Epithelial cell of esophagus (primary cell): ENCODE measurements at regions not wholly inside any gene's neighbourhood (a gene's known extent, or its start where the extent isn't known, plus 50 kb on each side); places are given as distances from the start of the nearest gene placed in this dataset.

Experiments
- DNase-seq: peaks from one replicate; pipeline ENCODE4 v3.0.0; 2010; ENCODE audit warnings: low read depth
- H3K4me3 ChIP-seq: 2 replicates; pipeline ENCODE4 v1.5.1; 2011; ENCODE audit warnings: mild to moderate bottlenecking, low read length, control low read depth
- CTCF ChIP-seq: IDR thresholded peaks from 2 replicates; pipeline ENCODE4 v1.5.1; 2011; ENCODE audit warnings: low read depth, mild to moderate bottlenecking, low read length, control low read depth, inconsistent platforms; ENCODE audit not compliant: insufficient read depth; ENCODE audit errors: missing control alignments

- no peak overlapping the region for H3K4me3 ChIP-seq
- no peak for DNase-seq
- no peak for TF ChIP-seq CTCF
Observed at GRCh38 chr10:65367706-65368105, 1558.1 kb upstream of the LRRTM3 start.

DNA sequence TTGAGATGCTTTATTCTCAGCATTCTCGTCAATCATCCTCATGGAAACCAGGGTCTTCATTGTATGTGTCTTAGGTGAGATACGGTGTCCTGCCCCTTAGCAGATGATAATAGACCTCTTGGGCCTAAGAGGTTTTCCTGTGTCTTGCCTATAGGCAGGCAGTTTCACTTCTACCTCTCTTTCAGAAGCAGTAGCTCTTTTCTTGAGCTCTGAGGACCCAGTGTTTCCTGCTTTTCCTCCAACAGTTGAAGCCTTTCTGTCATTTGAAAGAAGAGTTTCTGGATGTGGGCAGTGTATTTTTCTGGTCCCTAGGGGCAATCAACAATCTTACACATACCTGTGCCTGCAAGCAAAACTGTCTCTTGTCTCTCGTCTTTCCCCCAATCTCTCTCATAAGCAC lies 1550.3 kb upstream of the LRRTM3 start:
- no peak for TF ChIP-seq CTCF
- H3K4me3 ChIP-seq, result no peak overlapping the region

DNA sequence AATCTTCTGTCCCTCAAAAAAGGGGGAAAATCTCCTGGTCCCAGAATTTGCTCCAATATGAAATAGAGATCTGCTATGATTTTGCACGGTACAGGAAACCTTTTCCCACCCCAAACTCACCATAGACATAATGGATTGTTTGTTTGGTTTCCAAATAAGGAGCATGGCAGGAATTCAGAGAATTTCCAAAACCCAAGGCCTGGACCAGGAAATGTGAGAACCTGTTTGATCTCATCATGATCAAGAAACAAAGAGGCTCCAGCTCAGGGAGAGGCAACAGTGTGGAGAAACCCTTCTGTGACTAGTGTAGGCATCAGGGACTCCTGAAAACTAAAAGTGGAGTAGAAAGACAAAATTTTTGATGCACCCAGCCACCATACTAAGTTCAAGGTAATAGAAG lies 1548.1 kb upstream of the LRRTM3 start:
- DNase-seq, result no peak
- TF ChIP-seq CTCF, result no peak
- H3K4me3 ChIP-seq, result no peak overlapping the region

More for the DNA sequence above, 1550.3 kb upstream of the LRRTM3 start:
- DNase-seq, result no peak

DNA sequence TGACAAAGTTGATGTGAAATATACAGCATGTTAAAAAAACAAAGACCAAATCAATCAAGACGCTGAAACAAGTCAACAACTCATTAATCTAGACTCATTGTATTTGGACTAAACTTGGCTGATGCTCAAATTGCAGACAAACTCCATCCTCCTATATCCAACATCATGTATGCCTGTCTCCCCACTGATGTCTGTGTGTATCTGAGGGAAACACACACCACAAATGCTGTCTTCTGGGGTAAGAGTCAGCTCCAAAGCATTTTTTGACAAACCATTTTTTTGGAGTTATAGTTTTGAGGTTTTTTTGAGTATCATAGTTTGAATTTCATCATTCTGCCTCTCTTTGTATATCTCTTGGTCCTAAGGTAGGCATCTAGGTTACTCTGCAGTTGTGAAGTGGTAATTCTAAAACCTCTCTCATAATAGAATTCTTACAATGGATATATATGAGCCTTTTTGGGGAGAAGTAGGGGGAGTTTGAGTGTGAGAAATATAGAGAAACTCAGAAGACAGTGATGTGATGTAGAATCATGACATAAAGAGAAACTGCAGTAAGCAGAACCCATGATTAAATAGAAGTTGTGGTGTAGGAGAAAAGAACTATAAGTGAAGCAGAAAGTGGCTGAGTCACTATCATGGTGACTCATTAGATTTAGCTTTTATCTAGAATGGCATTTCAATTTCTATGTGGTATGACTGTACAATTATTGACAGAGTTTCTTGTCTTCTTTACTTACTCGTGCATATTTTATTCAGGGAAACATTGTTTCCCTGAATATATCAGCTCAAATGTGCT lies 1531.1 kb upstream of the LRRTM3 start:
- DNase-seq, result peak; percentile 69
- H3K4me3 ChIP-seq, result no peak overlapping the region
- TF ChIP-seq CTCF, result no peak

- no peak for DNase-seq
- no peak for TF ChIP-seq CTCF
- no peak overlapping the region for H3K4me3 ChIP-seq
Observed at GRCh38 chr10:65395631-65396030, 1530.2 kb upstream of the LRRTM3 start.

DNA sequence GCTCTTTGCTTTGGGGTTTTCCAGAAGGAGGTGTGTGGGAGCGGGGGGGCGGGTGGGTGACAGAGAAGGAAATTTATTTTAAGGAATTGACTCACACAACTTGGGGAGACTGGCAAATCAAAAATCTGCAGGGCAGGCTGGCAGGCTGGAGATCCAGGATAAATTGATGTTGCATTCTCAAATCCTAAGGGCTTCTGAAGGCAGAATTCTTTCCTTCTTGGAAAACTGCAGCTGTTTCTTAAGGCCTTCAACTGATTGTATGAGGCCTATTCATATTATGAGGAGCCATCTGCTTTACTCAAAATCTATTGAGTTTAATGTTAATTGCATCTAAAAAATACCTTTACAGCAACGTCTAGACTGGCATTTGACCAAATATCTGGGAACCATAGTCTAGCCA lies 1528.8 kb upstream of the LRRTM3 start:
- no peak for TF ChIP-seq CTCF
- H3K4me3 ChIP-seq, result no peak overlapping the region
- DNase-seq, result no peak

DNA sequence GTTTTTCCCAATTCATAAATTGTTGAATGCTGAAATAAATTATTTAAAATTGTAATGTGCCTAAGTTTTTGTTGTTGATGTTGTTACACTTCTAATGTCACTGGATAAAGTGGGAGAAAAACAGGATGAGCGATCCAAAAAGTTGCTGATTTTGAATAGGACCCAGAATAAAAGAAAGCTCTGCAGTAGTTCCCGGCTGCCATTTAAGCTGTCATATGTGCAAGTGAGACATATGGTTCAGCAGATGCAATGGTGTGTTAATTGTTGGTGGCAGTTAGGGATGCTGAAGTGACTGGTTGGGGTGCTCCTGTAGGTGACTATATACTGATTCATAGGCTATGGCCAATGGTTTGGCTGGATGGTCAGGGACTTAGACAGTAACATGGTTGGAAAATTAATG lies 1517.4 kb upstream of the LRRTM3 start:
- H3K4me3 ChIP-seq, result no peak overlapping the region
- no peak for TF ChIP-seq CTCF
- no peak for DNase-seq
